HepG2 (cell line): ENCODE measurements at regions not wholly inside any gene's neighbourhood (a gene's known extent, or its start where the extent isn't known, plus 50 kb on each side); places are given as distances from the start of the nearest gene placed in this dataset.

Experiments
- AKAP8 ChIP-seq: sonication (generic); formaldehyde crosslinking; IDR thresholded peaks from 2 replicates; pipeline ENCODE4 v1.5.1; 2020; ENCODE audit warnings: mild to moderate bottlenecking, missing genetic modification reagents
- CBX1 ChIP-seq: IDR thresholded peaks from one replicate; pipeline ENCODE4 v1.6.1; 2016; ENCODE audit warnings: antibody characterized with exemption, low read depth
- CBX5 ChIP-seq: sonication (generic); formaldehyde crosslinking; IDR thresholded peaks from 2 replicates; pipeline ENCODE4 v1.4.0; 2020; ENCODE audit warnings: missing genetic modification reagents, borderline replicate concordance
- CCAR2 ChIP-seq: fragments of 200-400 bp; formaldehyde crosslinking; optimal IDR thresholded peaks from 2 replicates; pipeline ENCODE3; 2018; ENCODE audit warnings: low read depth, mild to moderate bottlenecking, low read length, moderate library complexity
- CSRNP1 ChIP-seq: sonication (generic); formaldehyde crosslinking; IDR thresholded peaks from 2 replicates; pipeline ENCODE4 v1.8.1; 2023; ENCODE audit warnings: mild to moderate bottlenecking, missing genetic modification reagents
- DMAP1 ChIP-seq: IDR thresholded peaks from 2 replicates; pipeline ENCODE4 v1.6.1; 2016
- ETS1 ChIP-seq: sonication (generic); formaldehyde crosslinking; IDR thresholded peaks from 2 replicates; pipeline ENCODE4 v1.4.0; 2020; ENCODE audit warnings: missing genetic modification reagents
- MYNN ChIP-seq: sonication (generic); formaldehyde crosslinking; IDR thresholded peaks from 2 replicates; pipeline ENCODE4 v1.4.0; 2020; ENCODE audit warnings: mild to moderate bottlenecking, low read depth, missing genetic modification reagents
- PBX2 ChIP-seq: IDR thresholded peaks from 2 replicates; pipeline ENCODE4 v1.6.1; 2016; ENCODE audit warnings: control low read depth
- RARA ChIP-seq: IDR thresholded peaks from 2 replicates; pipeline ENCODE4 v1.6.1; 2016; ENCODE audit warnings: missing genetic modification reagents, missing compliant biosample characterization
- REST ChIP-seq, 2 experiments: IDR thresholded peaks; 2 replicates each; pipeline ENCODE4 v1.6.1; 2011 to 2012; ENCODE audit warnings: low read length in 2 of 2, borderline replicate concordance in 1 of 2, low read depth in 1 of 2, mild to moderate bottlenecking in 1 of 2, moderate library complexity in 1 of 2
- TCF7 ChIP-seq: sonication (generic); IDR thresholded peaks from 2 replicates; pipeline ENCODE4 v1.6.1; 2016; ENCODE audit warnings: antibody characterized with exemption, low read depth
- THAP11 ChIP-seq: IDR thresholded peaks from 2 replicates; pipeline ENCODE4 v1.6.1; 2016; ENCODE audit warnings: missing biosample characterization, missing genetic modification reagents
- TSC22D2 ChIP-seq: sonication (generic); formaldehyde crosslinking; IDR thresholded peaks from 2 replicates; pipeline ENCODE4 v1.5.1; 2020; ENCODE audit warnings: missing genetic modification reagents, mild to moderate bottlenecking, borderline replicate concordance
- ZBTB43 ChIP-seq: sonication (generic); formaldehyde crosslinking; conservative IDR thresholded peaks from 2 replicates; pipeline ENCODE4 v1.4.0; 2020; ENCODE audit warnings: missing genetic modification reagents
- ZNF230 ChIP-seq: sonication (generic); formaldehyde crosslinking; IDR thresholded peaks from 2 replicates; pipeline ENCODE4 v1.4.0; 2020; ENCODE audit warnings: mild to moderate bottlenecking, missing genetic modification reagents
- ZNF503 ChIP-seq: sonication (generic); formaldehyde crosslinking; IDR thresholded peaks from 2 replicates; pipeline ENCODE4 v1.4.0; 2020; ENCODE audit warnings: missing genetic modification reagents
- ZNF552 ChIP-seq: sonication (generic); formaldehyde crosslinking; IDR thresholded peaks from 2 replicates; pipeline ENCODE4 v1.9.0; 2022; ENCODE audit warnings: missing genetic modification reagents, mild to moderate bottlenecking, borderline replicate concordance
- ZNF678 ChIP-seq: sonication (generic); formaldehyde crosslinking; IDR thresholded peaks from 2 replicates; pipeline ENCODE4 v1.4.0; 2020; ENCODE audit warnings: mild to moderate bottlenecking, missing genetic modification reagents
- ZNF7 ChIP-seq: IDR thresholded peaks from 2 replicates; pipeline ENCODE4 v1.6.1; 2016; ENCODE audit warnings: missing biosample characterization, missing genetic modification reagents

- TF ChIP-seq AKAP8 (CRISPR knock-in tag) (no peak), THAP11 (CRISPR knock-in tag) (peak; percentile 79), CBX1 (no peak), ETS1 (CRISPR knock-in tag) (no peak), PBX2 (CRISPR knock-in tag) (no peak), TCF7 (peak; percentile 97), REST (IDR thresholded peaks at IDR 0.05; ENCODE audit: borderline replicate concordance in 1 of 2, low read depth in 1 of 2, low read length in 2 of 2) (peak in 1 of 2 experiments; percentile 56; a peak in 1 of 4 replicates), RARA (CRISPR knock-in tag) (peak; percentile 82), ZNF503 (CRISPR knock-in tag) (peak; percentile 96), ZNF552 (CRISPR knock-in tag) (no peak), TSC22D2 (no peak), DMAP1 (CRISPR knock-in tag) (no peak), ZNF230 (no peak), ZNF678 (no peak), CBX5 (no peak), MYNN (no peak), ZBTB43 (peak; percentile 74; the same call in 1 of the 2 replicates), CCAR2 (no peak), CSRNP1 (CRISPR knock-in tag) (no peak), ZNF7 (CRISPR knock-in tag) (no peak)
Measured at GRCh38 chr5:30605693-30606268, 587.7 kb upstream of the CDH6 start (continued).
